GM18517 (cell line): ENCODE measurements at regions not wholly inside any gene's neighbourhood (a gene's known extent, or its start where the extent isn't known, plus 50 kb on each side); places are given as distances from the start of the nearest gene placed in this dataset.

Experiments used
- ATAC-seq: cut with Tn5 transposase; IDR thresholded peaks from one replicate; pipeline ENCODE4 v1.9.1; 2021; ENCODE audit warnings: mild to moderate bottlenecking, moderate library complexity; ENCODE audit not compliant: unreplicated experiment

DNA sequence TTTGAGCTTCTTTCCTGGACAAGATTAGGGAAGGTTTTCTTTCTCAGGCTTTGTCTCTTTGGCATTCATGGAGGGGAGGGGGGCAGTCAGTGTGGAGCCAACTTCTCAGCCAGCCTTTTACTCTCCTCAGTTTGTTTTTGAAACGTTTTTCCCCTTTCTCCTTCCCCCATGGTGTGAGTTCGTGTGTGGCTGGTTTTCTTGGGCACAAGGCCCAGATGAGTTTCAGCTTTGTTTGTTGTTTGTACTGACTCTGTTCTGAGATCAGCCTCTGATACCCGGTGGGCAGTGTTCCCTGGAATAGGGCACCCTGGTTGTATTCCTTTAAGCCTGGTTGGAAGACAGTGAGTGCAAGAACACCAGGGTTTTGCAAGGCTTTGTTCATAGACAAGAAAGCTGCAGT, 168.2 kb upstream of the RARB start:
- ATAC-seq = no peak

GRCh38 chr3:25262322-25262721, 165.7 kb upstream of the RARB start:
- ATAC-seq = no peak

DNA sequence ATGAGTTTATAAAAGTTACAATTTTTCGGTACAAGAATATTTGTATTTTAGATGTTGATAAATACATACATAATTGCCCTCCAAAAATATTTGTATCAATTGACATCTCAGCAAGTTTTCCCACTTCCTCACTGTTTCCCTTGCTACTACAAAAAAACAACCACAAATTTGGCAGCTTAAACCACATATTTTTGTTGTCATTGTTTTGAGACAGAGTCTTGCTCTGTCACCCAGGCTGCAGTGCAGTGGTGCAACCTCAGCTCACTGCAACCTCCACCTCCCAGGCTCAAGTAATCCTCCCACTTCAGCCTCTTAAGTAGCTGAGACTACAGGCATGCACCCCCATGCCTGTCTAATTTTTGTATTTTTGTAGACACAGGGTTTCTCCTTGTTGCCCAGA, 162.8 kb upstream of the RARB start:
- ATAC-seq = no peak

DNA sequence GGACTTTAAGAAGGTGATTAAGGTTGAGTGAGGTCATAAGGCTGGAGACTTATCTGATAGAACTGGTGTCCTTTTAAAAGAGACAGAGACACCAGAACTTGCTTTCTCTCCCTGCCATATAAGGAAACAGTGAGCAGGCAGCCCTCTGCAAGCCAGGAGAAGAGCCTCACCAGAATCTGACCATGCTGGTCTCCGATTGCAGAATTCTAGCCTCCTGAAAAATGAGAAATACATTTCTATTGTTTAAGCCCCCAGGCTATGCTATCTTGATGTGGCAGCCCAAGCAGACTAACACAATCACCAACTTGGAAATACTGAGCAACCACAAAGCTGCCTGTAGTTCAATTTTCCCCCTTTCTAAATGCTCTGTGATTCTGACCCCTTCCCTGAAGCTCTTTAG, 161.4 kb upstream of the RARB start:
- no peak for ATAC-seq

DNA sequence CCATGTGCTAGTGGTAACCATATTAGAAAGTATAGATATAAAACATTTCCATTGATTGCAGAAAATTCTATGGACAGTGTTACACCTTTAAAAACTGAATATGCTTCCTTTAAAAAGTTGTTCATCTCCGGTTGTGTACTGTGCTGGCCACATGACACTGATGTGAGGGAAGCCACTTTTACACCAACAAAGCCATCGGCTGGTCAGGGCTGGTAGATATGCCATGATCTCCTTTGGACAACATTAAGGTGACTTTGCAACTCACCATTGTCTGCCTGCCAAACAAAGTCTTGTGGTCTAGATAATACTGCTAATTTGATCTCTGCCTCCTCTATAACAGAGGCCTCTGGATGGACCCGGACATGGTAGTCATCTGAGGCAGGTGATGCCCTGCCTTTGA, 156.0 kb upstream of the RARB start:
- ATAC-seq = no peak

DNA sequence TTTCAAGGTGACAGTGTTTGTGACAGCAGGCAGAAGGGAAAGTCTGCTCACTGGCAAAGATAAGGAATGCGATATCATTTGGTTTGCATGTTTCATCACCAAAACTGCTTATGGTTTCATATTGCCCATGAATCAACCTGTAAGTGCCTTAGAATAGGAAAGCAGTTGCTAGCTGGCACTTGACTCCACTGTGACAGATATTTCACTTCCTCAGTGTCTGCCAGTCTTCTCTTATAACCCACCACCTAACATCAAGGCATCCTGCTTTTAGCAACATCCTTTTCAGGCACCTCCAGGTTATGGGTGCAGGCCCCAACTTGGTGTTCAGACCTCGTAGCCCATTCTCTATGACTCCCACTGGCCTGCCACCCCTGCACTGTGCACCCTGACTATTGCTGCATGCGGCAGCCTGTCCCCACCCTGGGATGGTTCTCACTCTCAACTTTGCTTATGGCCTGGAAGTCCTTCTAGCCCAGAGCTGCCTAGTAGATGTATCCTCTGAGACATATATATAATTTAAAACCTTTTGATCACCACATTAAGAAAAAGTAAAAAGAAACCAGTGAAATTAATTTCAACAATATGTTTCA, 154.4 kb upstream of the RARB start:
- no peak for ATAC-seq

- no peak for ATAC-seq
Measured at GRCh38 chr3:25277503-25277902, 150.6 kb upstream of the RARB start.

- no peak for ATAC-seq
Measured at GRCh38 chr3:25281041-25281731, 146.9 kb upstream of the RARB start.

DNA sequence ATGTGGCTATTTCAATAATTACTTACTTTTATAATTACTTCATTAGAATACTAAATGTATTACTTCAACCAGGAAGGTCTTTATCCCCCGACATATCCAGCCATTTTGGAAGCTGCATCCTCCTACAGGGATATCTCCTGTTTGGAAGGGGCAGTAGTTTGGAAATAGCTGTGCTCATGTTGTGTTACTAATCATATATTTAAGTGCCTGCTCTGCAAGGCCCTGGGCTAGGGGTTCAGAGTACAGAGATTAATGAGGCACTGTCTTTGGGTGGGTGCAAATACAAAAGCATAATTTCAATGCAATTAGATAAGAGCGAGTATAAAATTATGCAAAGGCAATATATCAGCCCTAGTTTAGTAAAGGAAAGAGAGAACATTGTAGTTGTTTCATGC, 146.3 kb upstream of the RARB start:
- ATAC-seq = no peak

DNA sequence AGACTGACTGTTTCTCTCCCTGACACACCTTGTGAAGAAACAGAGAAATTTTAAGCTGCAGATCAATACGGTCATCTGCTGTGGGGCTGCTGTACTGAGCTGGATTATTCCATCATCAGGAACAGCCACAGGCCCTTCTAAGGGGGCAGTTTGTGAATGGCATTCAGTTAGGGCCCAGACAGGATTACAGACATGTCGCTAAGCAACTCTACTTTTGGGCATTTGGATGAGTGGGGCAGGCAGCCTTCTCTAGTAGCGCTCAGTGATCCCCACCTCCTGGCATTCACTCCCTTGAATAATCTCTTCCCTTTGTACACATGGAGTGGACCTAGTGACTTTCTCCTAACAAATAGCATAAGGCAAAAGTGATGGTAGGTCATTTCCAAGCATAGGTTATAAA, 144.4 kb upstream of the RARB start:
- ATAC-seq = no peak

GRCh38 chr3:25284249-25284648, 143.8 kb upstream of the RARB start:
- no peak for ATAC-seq

- ATAC-seq = no peak
Measured at GRCh38 chr3:25287291-25287884, 140.7 kb upstream of the RARB start.

- ATAC-seq = no peak
Measured at GRCh38 chr3:25288413-25288812, 139.7 kb upstream of the RARB start.

- ATAC-seq = no peak
Measured at GRCh38 chr3:25289156-25289555, 138.9 kb upstream of the RARB start.

DNA sequence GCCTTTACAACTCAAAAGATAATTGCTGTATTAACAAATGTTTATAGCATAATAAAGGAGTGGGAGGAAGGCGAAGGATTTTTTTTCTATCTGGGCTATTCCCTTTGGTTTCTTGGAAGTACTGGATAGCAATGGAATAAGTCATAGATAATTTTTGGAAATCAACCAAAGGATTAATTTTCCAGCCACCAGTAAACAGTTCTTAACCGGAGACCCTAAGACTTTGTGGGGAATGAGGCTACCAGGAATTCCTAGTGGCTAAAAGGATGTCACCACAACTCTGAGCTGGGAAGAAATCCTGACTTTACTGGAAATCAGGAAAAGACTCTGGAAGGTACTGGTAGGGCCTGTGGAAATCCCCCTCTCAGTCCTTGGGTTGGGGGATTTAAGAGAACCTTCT, 138.4 kb upstream of the RARB start:
- no peak for ATAC-seq

GRCh38 chr3:25291481-25291905, 136.6 kb upstream of the RARB start:
- ATAC-seq = no peak

DNA sequence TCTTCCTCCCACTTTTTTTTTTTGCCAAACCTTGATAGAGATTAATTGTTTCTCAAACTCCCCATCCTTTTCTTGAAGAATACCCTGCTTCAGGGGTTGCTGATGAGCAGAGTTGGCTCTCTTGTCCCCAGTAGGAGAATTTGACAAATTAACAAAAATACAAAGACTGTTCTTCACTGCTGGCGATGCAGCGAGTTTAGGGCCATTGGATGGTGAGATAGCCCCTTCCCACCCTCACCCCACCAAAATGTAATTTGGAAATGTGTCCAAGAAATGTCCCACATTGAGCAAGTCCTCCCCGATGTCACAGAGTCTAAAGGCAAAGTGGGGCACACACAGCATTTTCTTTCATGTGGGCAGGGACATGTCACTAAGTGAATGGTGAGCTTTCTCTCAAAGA, 136.0 kb upstream of the RARB start:
- ATAC-seq = no peak

DNA sequence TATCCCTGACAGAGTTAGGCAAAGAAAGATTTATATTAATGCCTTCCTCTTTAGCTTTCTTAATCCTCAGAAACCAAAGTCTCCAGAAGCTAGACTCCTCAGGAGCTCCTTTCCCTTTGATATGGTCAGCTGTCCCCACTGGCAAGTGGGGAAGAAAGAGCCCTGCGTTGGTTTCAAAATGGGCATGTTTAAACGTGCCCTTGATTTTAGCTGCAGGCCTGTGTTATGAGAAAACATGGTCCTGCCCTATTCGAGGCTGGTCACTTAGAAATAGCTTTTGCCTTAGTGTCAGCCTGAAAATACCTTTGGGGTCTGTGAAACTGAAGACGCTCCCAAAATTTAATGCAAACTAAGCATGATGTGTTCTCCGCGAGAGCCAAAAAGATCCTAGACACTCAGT, 135.5 kb upstream of the RARB start:
- ATAC-seq = no peak

DNA sequence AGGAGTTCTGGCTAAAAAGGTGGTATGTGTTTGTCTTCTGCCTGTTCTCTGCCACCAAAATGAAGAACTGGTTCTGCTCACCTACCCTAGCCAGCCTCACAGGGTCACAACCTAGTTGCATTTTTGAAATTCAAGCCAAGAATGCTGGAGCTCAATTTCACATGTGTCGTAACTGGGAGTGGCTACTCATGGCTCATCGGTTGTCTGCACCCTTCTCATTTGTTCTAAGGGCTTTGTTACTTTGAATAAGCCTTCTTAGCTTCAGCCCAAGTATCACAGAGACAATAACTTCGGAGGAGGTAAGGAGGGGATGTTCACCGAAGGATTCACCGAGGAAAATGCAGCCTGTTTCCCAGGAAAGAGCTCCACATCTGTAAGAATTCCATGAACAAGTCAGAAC, 134.3 kb upstream of the RARB start:
- no peak for ATAC-seq

- no peak for ATAC-seq
Measured at GRCh38 chr3:25294169-25294805, 133.8 kb upstream of the RARB start.

GRCh38 chr3:25297667-25298585, 130.1 kb upstream of the RARB start:
- ATAC-seq = no peak
